ENCODE measurements at regions not wholly inside any gene's neighbourhood (a gene's known extent, or its start where the extent isn't known, plus 50 kb on each side); places are given as distances from the start of the nearest gene placed in this dataset.

GRCh38 chr9:31089549-31090221, 1294.8 kb upstream of the ACO1 start:
- no peak for DNase-seq

GRCh38 chr9:31100311-31100710, 1284.1 kb upstream of the ACO1 start:
- DNase-seq: no peak

- no peak for DNase-seq
Observed at GRCh38 chr9:31103836-31104235, 1280.6 kb upstream of the ACO1 start.

GRCh38 chr9:31104249-31104648, 1280.2 kb upstream of the ACO1 start:
- no peak for DNase-seq

- DNase-seq: no peak
Observed at GRCh38 chr9:31112491-31112890, 1272.0 kb upstream of the ACO1 start.

GRCh38 chr9:31114346-31114745, 1270.1 kb upstream of the ACO1 start:
- no peak for DNase-seq

GRCh38 chr9:31119890-31120454, 1264.5 kb upstream of the ACO1 start:
- no peak for DNase-seq

GRCh38 chr9:31124389-31124788, 1260.1 kb upstream of the ACO1 start:
- DNase-seq: no peak

- DNase-seq: no peak
Observed at GRCh38 chr9:31135567-31135966, 1248.9 kb upstream of the ACO1 start.

GRCh38 chr9:31136524-31136923, 1247.9 kb upstream of the ACO1 start:
- DNase-seq: no peak

- DNase-seq: no peak
Observed at GRCh38 chr9:31137176-31138160, 1247.0 kb upstream of the ACO1 start.

- no peak for DNase-seq
Observed at GRCh38 chr9:31140316-31140715, 1244.1 kb upstream of the ACO1 start.

GRCh38 chr9:31142456-31142855, 1242.0 kb upstream of the ACO1 start:
- no peak for DNase-seq

GRCh38 chr9:31144614-31145013, 1239.8 kb upstream of the ACO1 start:
- no peak for DNase-seq

GRCh38 chr9:31146485-31147166, 1237.8 kb upstream of the ACO1 start:
- DNase-seq: no peak

- no peak for DNase-seq
Observed at GRCh38 chr9:31153250-31153840, 1231.1 kb upstream of the ACO1 start.

GRCh38 chr9:31166516-31166915, 1217.9 kb upstream of the ACO1 start:
- no peak for DNase-seq

- DNase-seq: no peak
Observed at GRCh38 chr9:31168161-31168560, 1216.3 kb upstream of the ACO1 start.

GRCh38 chr9:31174681-31175080, 1209.8 kb upstream of the ACO1 start:
- no peak for DNase-seq

- no peak for DNase-seq
Observed at GRCh38 chr9:31183866-31184265, 1200.6 kb upstream of the ACO1 start.

- DNase-seq: no peak
Observed at GRCh38 chr9:31185831-31186230, 1198.6 kb upstream of the ACO1 start.

GRCh38 chr9:31188496-31188895, 1195.9 kb upstream of the ACO1 start:
- DNase-seq: no peak

Measured in 8988T (cell line).